AG09309 (cell line): ENCODE measurements at regions not wholly inside any gene's neighbourhood (a gene's known extent, or its start where the extent isn't known, plus 50 kb on each side); places are given as distances from the start of the nearest gene placed in this dataset.

Source experiments
- DNase-seq: peaks from one replicate; pipeline ENCODE4 v3.0.0-alpha.2; 2010; ENCODE audit warnings: low read depth
- H3K4me3 ChIP-seq: 2 replicates; pipeline ENCODE4 v1.5.1; 2011; ENCODE audit warnings: mild to moderate bottlenecking, low read depth, low read length, moderate library complexity; ENCODE audit not compliant: control insufficient read depth
- CTCF ChIP-seq: IDR thresholded peaks from 2 replicates; pipeline ENCODE4 v1.5.1; 2011; ENCODE audit warnings: mild to moderate bottlenecking, low read depth, low read length, inconsistent platforms; ENCODE audit not compliant: insufficient read depth, control insufficient read depth; ENCODE audit errors: missing control alignments

- no peak overlapping the region for H3K4me3 ChIP-seq
- no peak for TF ChIP-seq CTCF
- no peak for DNase-seq
Measured at GRCh38 chr5:165781738-165782137, 2276.3 kb downstream of the MAT2B start.

GRCh38 chr5:165783024-165783423, 2277.6 kb downstream of the MAT2B start:
- DNase-seq: no peak
- no peak for TF ChIP-seq CTCF
- no peak overlapping the region for H3K4me3 ChIP-seq

GRCh38 chr5:165786073-165786472, 2280.7 kb downstream of the MAT2B start:
- no peak for TF ChIP-seq CTCF
- DNase-seq: no peak
- no peak overlapping the region for H3K4me3 ChIP-seq

- TF ChIP-seq CTCF: no peak
- DNase-seq: no peak
- H3K4me3 ChIP-seq: no peak overlapping the region
Measured at GRCh38 chr5:165795073-165795472, 2289.7 kb downstream of the MAT2B start.

GRCh38 chr5:165805756-165806155, 2300.3 kb downstream of the MAT2B start:
- no peak for TF ChIP-seq CTCF
- DNase-seq: no peak

GRCh38 chr5:165808335-165808734, 2302.9 kb downstream of the MAT2B start:
- no peak overlapping the region for H3K4me3 ChIP-seq
- DNase-seq: no peak
- no peak for TF ChIP-seq CTCF

More at GRCh38 chr5:165805756-165806155, 2300.3 kb downstream of the MAT2B start:
- no peak overlapping the region for H3K4me3 ChIP-seq

GRCh38 chr5:165809914-165810313, 2304.5 kb downstream of the MAT2B start:
- no peak for DNase-seq
- no peak for TF ChIP-seq CTCF
- H3K4me3 ChIP-seq: no peak overlapping the region
